HepG2 (cell line): ENCODE measurements at regions not wholly inside any gene's neighbourhood (a gene's known extent, or its start where the extent isn't known, plus 50 kb on each side); places are given as distances from the start of the nearest gene placed in this dataset.

Experiments used
- ATAC-seq: fragments of 200-7000 bp; cut with Tn5 transposase; 3 replicates; pipeline ENCODE4 v1.9.1; 2020; ENCODE audit warnings: mild to moderate bottlenecking, moderate library complexity
- BruUV-seq: library from RNA; stranded (reverse); fragments of 400-500 nt; replicated peaks from 2 replicates; lab custom pipeline; 2021; lab: Mats Ljungman, UMichigan
- CTCF ChIA-PET: fragments of 300-600 bp; formaldehyde crosslinking; extraction: SDS; loops from one replicate; lab custom pipeline; 2021; ENCODE audit warnings: low total read pairs, inconsistent platforms, low intra/inter-chr PET ratio; lab: Yijun Ruan, JAX
- POLR2A ChIA-PET: fragments of 350-600 bp; sonication (Branson Sonifier 250); formaldehyde crosslinking; loops from one replicate; lab custom pipeline; 2020; ENCODE audit warnings: antibody characterized with exemption, inconsistent platforms; lab: Yijun Ruan, JAX
- DNase-seq: peaks from one replicate; pipeline ENCODE4 v3.0.0-alpha.2; 2015; ENCODE audit warnings: low spot score
- FAIRE-seq: peaks from 3 replicates; lab custom pipeline; 2011; peaks lifted over from hg19 to GRCh38; lab: Jason Lieb, UNC
- H2AFZ ChIP-seq: one replicate; pipeline ENCODE4 v1.6.1; 2011; ENCODE audit warnings: low read length, inconsistent platforms
- H3K27ac ChIP-seq: fragments of 300-600 bp; 3 replicates; pipeline ENCODE4 v1.8.0; 2011; ENCODE audit warnings: mixed run types, mild to moderate bottlenecking, mixed read lengths, low read length, inconsistent platforms; ENCODE audit not compliant: insufficient read depth; ENCODE audit errors: extremely low read length
- H3K27me3 ChIP-seq, 2 experiments: fragments of 200-600 bp in 1 of 2; 2 replicates in 1 of 2; 3 replicates in 1 of 2; pipeline versions ENCODE4 v1.6.0 to v1.8.0; 2011; ENCODE audit warnings: low read length in 2 of 2, mild to moderate bottlenecking in 2 of 2, moderate library complexity in 2 of 2, inconsistent platforms in 1 of 2; ENCODE audit not compliant: insufficient read depth in 2 of 2, control insufficient read depth in 1 of 2
- H3K36me3 ChIP-seq, 2 experiments: fragments of 200-600 bp in 1 of 2; replicated peaks in 1 of 2; 2 replicates in 1 of 2; 3 replicates in 1 of 2; pipeline versions ENCODE4 v1.5.1 to v1.8.0; 2011; ENCODE audit warnings: low read length in 2 of 2, inconsistent platforms in 1 of 2; ENCODE audit not compliant: insufficient read depth in 2 of 2, control insufficient read depth in 1 of 2
- H3K4me1 ChIP-seq: 2 replicates; pipeline ENCODE4 v1.5.1; 2012; ENCODE audit warnings: low read length, inconsistent platforms; ENCODE audit not compliant: insufficient read depth
- H3K4me2 ChIP-seq: 2 replicates; pipeline ENCODE4 v1.6.0; 2011; ENCODE audit warnings: low read depth, low read length, inconsistent platforms
- H3K4me3 ChIP-seq, 3 experiments: fragments of 200-600 bp in 1 of 3; sonication (generic), shearing (Covaris generic) in 1 of 3; replicated peaks in 1 of 3; 2 replicates each; pipeline ENCODE4 v1.5.1; 2011 to 2016; ENCODE audit warnings: low read length in 3 of 3, inconsistent platforms in 2 of 3, low read depth in 2 of 3, mild to moderate bottlenecking in 2 of 3, control low read depth in 1 of 3, mixed read lengths in 1 of 3; ENCODE audit not compliant: insufficient read depth in 1 of 3
- H3K79me2 ChIP-seq: one replicate; pipeline ENCODE4 v1.6.1; 2011; ENCODE audit warnings: low read length, inconsistent platforms; ENCODE audit not compliant: insufficient read depth
- H3K9ac ChIP-seq: 2 replicates; pipeline ENCODE4 v1.6.0; 2011; ENCODE audit warnings: mild to moderate bottlenecking, low read depth, low read length, inconsistent platforms; ENCODE audit not compliant: insufficient read depth
- H3K9me3 ChIP-seq: 2 replicates; pipeline ENCODE4 v1.5.1; 2012; ENCODE audit warnings: mild to moderate bottlenecking, low read length
- H4K20me1 ChIP-seq: 2 replicates; pipeline ENCODE4 v1.6.0; 2011; ENCODE audit warnings: inconsistent platforms, mild to moderate bottlenecking, low read length, moderate library complexity; ENCODE audit not compliant: insufficient read depth
- HNF1A ChIP-seq, 2 experiments: sonication (generic) in 1 of 2; formaldehyde crosslinking in 1 of 2; IDR thresholded peaks; 2 replicates each; pipeline versions ENCODE4 v1.4.0 to v1.6.1; 2016 to 2020; ENCODE audit warnings: borderline replicate concordance in 1 of 2, low read depth in 1 of 2, mild to moderate bottlenecking in 1 of 2, missing genetic modification reagents in 1 of 2
- IRX3 ChIP-seq: sonication (generic); formaldehyde crosslinking; IDR thresholded peaks from 2 replicates; pipeline ENCODE4 v1.8.1; 2023; ENCODE audit warnings: mild to moderate bottlenecking, low read depth, missing genetic modification reagents, borderline replicate concordance
- NCOR1 ChIP-seq: fragments of 200-600 bp; sonication (generic); IDR thresholded peaks from 2 replicates; pipeline ENCODE4 v1.7.0; 2017; ENCODE audit warnings: antibody characterized with exemption, low read length, borderline replicate concordance
- NR2F1 ChIP-seq, 2 experiments: fragments of 450-650 bp in 1 of 2; formaldehyde crosslinking in 1 of 2; IDR thresholded peaks; 2 replicates each; pipeline versions ENCODE4 v1.5.0 to v1.6.1; 2016 to 2020; ENCODE audit warnings: mild to moderate bottlenecking in 1 of 2, missing compliant biosample characterization in 1 of 2, missing genetic modification reagents in 1 of 2, moderate library complexity in 1 of 2
- PPARG ChIP-seq: conservative IDR thresholded peaks from 2 replicates; pipeline ENCODE4 v1.6.1; 2016; ENCODE audit warnings: missing biosample characterization, missing genetic modification reagents
- RORA ChIP-seq: sonication (generic); formaldehyde crosslinking; IDR thresholded peaks from 2 replicates; pipeline ENCODE4 v1.5.0; 2020; ENCODE audit warnings: mild to moderate bottlenecking, missing genetic modification reagents, moderate library complexity
- SETDB1 ChIP-seq: sonication (generic); formaldehyde crosslinking; IDR thresholded peaks from 2 replicates; pipeline ENCODE4 v1.5.1; 2020; ENCODE audit warnings: missing genetic modification reagents, mild to moderate bottlenecking, borderline replicate concordance
- SMAD1 ChIP-seq: sonication (generic); formaldehyde crosslinking; IDR thresholded peaks from 2 replicates; pipeline ENCODE4 v1.4.0; 2020; ENCODE audit warnings: missing genetic modification reagents, low read depth, mild to moderate bottlenecking, borderline replicate concordance
- THAP11 ChIP-seq: IDR thresholded peaks from 2 replicates; pipeline ENCODE4 v1.6.1; 2016; ENCODE audit warnings: missing biosample characterization, missing genetic modification reagents
- U2AF1 ChIP-seq: fragments of 200-400 bp; formaldehyde crosslinking; optimal IDR thresholded peaks from 2 replicates; pipeline ENCODE3; 2017; ENCODE audit warnings: mild to moderate bottlenecking, low read depth, low read length
- ZNF772 ChIP-seq: sonication (generic); formaldehyde crosslinking; IDR thresholded peaks from 2 replicates; pipeline ENCODE4 v1.5.0; 2020; ENCODE audit warnings: mild to moderate bottlenecking, missing genetic modification reagents
- ZNF879 ChIP-seq: sonication (generic); formaldehyde crosslinking; IDR thresholded peaks from 2 replicates; pipeline ENCODE4 v1.8.1; 2023; ENCODE audit warnings: missing genetic modification reagents
- WGBS: methylation state at CpG from one replicate; pipeline ENCODE4 v1.1.6; 2017; ENCODE audit warnings: low lambda C conversion rate; 5-methylcytosine and 5-hydroxymethylcytosine counted together
- in situ Hi-C: cut with HindIII; loops from 2 replicates; pipeline ENCODE4 v1.10.0; 2017; ENCODE audit warnings: low pct_unique_long_range_greater_than_20kb; ENCODE audit not compliant: extremely low pct_ligation_motif_present
- intact Hi-C: fragments of 100-400 bp; cut with micrococcal nuclease; formaldehyde crosslinking; loops from one replicate; pipeline ENCODE4 v1.10.0; 2022; ENCODE audit not compliant: unreplicated experiment
- TF ChIP-seq, protein P1 (sequence below): sonication (generic); formaldehyde crosslinking; IDR thresholded peaks from 2 replicates; pipeline ENCODE4 v1.4.0; 2020; ENCODE audit warnings: missing genetic modification reagents
- TF ChIP-seq, protein P2 (sequence below): sonication (generic); formaldehyde crosslinking; IDR thresholded peaks from 2 replicates; pipeline ENCODE4 v1.4.0; 2020; ENCODE audit warnings: missing genetic modification reagents

GRCh38 chr7:79711660-79712059, 258.2 kb upstream of the MAGI2 start (continued):
- TF ChIP-seq, protein P1, sequence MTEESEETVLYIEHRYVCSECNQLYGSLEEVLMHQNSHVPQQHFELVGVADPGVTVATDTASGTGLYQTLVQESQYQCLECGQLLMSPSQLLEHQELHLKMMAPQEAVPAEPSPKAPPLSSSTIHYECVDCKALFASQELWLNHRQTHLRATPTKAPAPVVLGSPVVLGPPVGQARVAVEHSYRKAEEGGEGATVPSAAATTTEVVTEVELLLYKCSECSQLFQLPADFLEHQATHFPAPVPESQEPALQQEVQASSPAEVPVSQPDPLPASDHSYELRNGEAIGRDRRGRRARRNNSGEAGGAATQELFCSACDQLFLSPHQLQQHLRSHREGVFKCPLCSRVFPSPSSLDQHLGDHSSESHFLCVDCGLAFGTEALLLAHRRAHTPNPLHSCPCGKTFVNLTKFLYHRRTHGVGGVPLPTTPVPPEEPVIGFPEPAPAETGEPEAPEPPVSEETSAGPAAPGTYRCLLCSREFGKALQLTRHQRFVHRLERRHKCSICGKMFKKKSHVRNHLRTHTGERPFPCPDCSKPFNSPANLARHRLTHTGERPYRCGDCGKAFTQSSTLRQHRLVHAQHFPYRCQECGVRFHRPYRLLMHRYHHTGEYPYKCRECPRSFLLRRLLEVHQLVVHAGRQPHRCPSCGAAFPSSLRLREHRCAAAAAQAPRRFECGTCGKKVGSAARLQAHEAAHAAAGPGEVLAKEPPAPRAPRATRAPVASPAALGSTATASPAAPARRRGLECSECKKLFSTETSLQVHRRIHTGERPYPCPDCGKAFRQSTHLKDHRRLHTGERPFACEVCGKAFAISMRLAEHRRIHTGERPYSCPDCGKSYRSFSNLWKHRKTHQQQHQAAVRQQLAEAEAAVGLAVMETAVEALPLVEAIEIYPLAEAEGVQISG (CRISPR knock-in tag), result no peak

DNA sequence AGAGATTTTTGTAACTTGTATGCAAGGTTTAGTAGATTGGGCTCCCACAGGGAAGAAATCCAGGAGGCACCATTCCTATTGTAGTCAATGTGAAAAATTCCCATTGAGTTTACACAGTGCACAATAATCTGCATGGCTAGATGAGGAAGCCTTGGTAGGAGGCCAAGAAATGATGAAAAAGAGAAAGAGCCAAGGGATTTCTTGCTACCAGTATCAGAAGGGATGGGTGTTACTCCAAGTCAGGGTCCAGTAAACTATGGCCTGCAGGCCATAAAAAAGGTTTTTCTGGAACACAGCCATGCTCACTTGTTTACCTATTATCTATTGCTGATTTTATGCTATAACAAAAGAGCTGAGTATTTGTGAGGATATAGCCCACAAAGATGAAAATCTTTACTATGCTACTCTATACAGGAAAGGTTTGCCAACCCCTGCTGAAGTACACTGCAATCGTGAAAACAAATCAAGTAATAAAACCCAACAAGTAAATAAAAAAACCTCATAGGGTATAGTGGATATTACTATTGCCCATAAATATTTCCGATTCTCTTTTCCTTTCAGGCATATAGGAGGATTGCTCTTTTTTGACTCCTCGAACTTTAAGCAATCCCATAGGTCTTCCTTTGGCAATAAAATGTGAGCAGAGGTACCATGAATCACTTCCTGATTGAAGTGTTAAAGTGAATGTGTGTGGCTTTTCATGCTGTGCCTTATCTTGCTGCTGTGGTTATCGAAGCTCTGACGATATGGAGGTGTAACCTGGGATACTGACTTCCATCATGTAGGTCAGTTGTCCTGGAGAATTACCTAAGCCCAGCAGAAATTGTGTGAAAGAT, 256.3 kb upstream of the MAGI2 start:
- no peak for ATAC-seq
- ChIA-PET CTCF (no interaction called here), POLR2A (no interaction called here)
- in situ Hi-C loops (no loop called here), intact Hi-C loops (no loop called here)
- Histone ChIP-seq H2AFZ (no peak overlapping the region), H3K4me1 (no peaks in the 10 kb centered on the region), H3K27ac (no peak overlapping the region), H3K9ac (no peak overlapping the region), H4K20me1 (no peaks in the 10 kb centered on the region), H3K27me3 (no peaks in the 10 kb centered on the region), H3K4me3 (no peak overlapping the region), H3K36me3 (no peaks in the 10 kb centered on the region), H3K4me2 (no peak overlapping the region), H3K9me3 (no peaks in the 10 kb centered on the region), H3K79me2 (no peaks in the 10 kb centered on the region)
- DNase-seq, result no peak
- FAIRE-seq, result no peak
- BruUV-seq, result no TSS peak
- 0% methylated on average over 5 of the region's 5 CpGs for WGBS
- TF ChIP-seq RORA (CRISPR knock-in tag) (no peak), NR2F1 (CRISPR knock-in tag; IDR thresholded peaks at IDR 0.05) (no peak), IRX3 (CRISPR knock-in tag) (no peak), NCOR1 (no peak), HNF1A (IDR thresholded peaks at IDR 0.05; ENCODE audit: low read depth) (no peak), HNF1A (CRISPR knock-in tag; IDR thresholded peaks at IDR 0.05; ENCODE audit: borderline replicate concordance) (no peak), PPARG (CRISPR knock-in tag) (no peak), THAP11 (CRISPR knock-in tag) (no peak), SMAD1 (CRISPR knock-in tag) (no peak), ZNF879 (no peak), SETDB1 (CRISPR knock-in tag) (no peak), ZNF772 (CRISPR knock-in tag) (no peak), U2AF1 (no peak)
- TF ChIP-seq, protein P2, sequence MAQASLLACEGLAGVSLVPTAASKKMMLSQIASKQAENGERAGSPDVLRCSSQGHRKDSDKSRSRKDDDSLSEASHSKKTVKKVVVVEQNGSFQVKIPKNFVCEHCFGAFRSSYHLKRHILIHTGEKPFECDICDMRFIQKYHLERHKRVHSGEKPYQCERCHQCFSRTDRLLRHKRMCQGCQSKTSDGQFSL, result no peak
